ENCODE measurements at regions not wholly inside any gene's neighbourhood (a gene's known extent, or its start where the extent isn't known, plus 50 kb on each side); places are given as distances from the start of the nearest gene placed in this dataset.

- TF ChIP-seq CTCF (IDR thresholded peaks at IDR 0.05; ENCODE audit: insufficient read depth, low read depth, low read length) = no peak
- no peak for TF ChIP-seq EZH2 (IDR thresholded peaks at IDR 0.05; ENCODE audit: insufficient read depth, low read length)
These were observed 91.3 kb upstream of the KCTD7 start for GRCh38 chr7:66537380-66537779.
